IPS DF 4.7 (cell line): ENCODE measurements at regions not wholly inside any gene's neighbourhood (a gene's known extent, or its start where the extent isn't known, plus 50 kb on each side); places are given as distances from the start of the nearest gene placed in this dataset.
"Not testable (repeated sequence)": the region's sequence is repeated elsewhere in the genome, so short reads cannot be mapped to it uniquely, and the experiment has no call there.

Experiments
- DNase-seq: peaks from one replicate; pipeline ENCODE4 v3.0.0-alpha.2; 2013; ENCODE audit warnings: low spot score; ENCODE audit errors: extremely low read depth

- DNase-seq = no peak
These were observed 217.5 kb upstream of the ADAMTS3 start for GRCh38 chr4:72786401-72786990.

- no peak for DNase-seq
These were observed 210.2 kb upstream of the ADAMTS3 start for GRCh38 chr4:72779241-72779640.

GRCh38 chr4:72777436-72777835 is 208.4 kb upstream of the ADAMTS3 start:
- no peak for DNase-seq

GRCh38 chr4:72770708-72771107 is 201.7 kb upstream of the ADAMTS3 start:
- no peak for DNase-seq

GRCh38 chr4:72768364-72768763 is 199.3 kb upstream of the ADAMTS3 start:
- DNase-seq = no peak

GRCh38 chr4:72767618-72768302 is 198.7 kb upstream of the ADAMTS3 start:
- no peak for DNase-seq

GRCh38 chr4:72765788-72766187 is 196.8 kb upstream of the ADAMTS3 start:
- not testable (repeated sequence) for DNase-seq

- DNase-seq = no peak
These were observed 192.5 kb upstream of the ADAMTS3 start for GRCh38 chr4:72761368-72762038.

GRCh38 chr4:72753414-72753813 is 184.4 kb upstream of the ADAMTS3 start:
- DNase-seq = not testable (repeated sequence)

GRCh38 chr4:72744103-72744725 is 175.2 kb upstream of the ADAMTS3 start:
- no peak for DNase-seq

GRCh38 chr4:72743078-72743477 is 174.1 kb upstream of the ADAMTS3 start:
- no peak for DNase-seq

GRCh38 chr4:72715299-72715698 is 146.3 kb upstream of the ADAMTS3 start:
- no peak for DNase-seq

- DNase-seq = no peak
These were observed 145.7 kb upstream of the ADAMTS3 start for GRCh38 chr4:72714482-72715279.

- no peak for DNase-seq
These were observed 144.0 kb upstream of the ADAMTS3 start for GRCh38 chr4:72712997-72713396.

- no peak for DNase-seq
These were observed 140.5 kb upstream of the ADAMTS3 start for GRCh38 chr4:72709475-72709874.

GRCh38 chr4:72706684-72707083 is 137.7 kb upstream of the ADAMTS3 start:
- no peak for DNase-seq

- not testable (repeated sequence) for DNase-seq
These were observed 136.1 kb upstream of the ADAMTS3 start for GRCh38 chr4:72704925-72705640.

- no peak for DNase-seq
These were observed 133.9 kb upstream of the ADAMTS3 start for GRCh38 chr4:72702948-72703347.

GRCh38 chr4:72701987-72702819 is 133.2 kb upstream of the ADAMTS3 start:
- DNase-seq = no peak

GRCh38 chr4:72690771-72691170 is 121.8 kb upstream of the ADAMTS3 start:
- no peak for DNase-seq
